HepG2 (cell line): ENCODE measurements at regions not wholly inside any gene's neighbourhood (a gene's known extent, or its start where the extent isn't known, plus 50 kb on each side); places are given as distances from the start of the nearest gene placed in this dataset.

Experiments
- ETV6 ChIP-seq: sonication (generic); formaldehyde crosslinking; conservative IDR thresholded peaks from 2 replicates; pipeline ENCODE4 v1.4.0; 2020; ENCODE audit warnings: missing genetic modification reagents
- HCFC1 ChIP-seq: fragments of 150-350 bp; IDR thresholded peaks from 2 replicates; pipeline ENCODE4 v1.6.1; 2014; ENCODE audit warnings: low read depth, low read length
- NFE2L1 ChIP-seq: sonication (generic); formaldehyde crosslinking; IDR thresholded peaks from 2 replicates; pipeline ENCODE4 v1.4.0; 2020; ENCODE audit warnings: missing genetic modification reagents, mild to moderate bottlenecking, borderline replicate concordance
- ZFP90 ChIP-seq: sonication (generic); formaldehyde crosslinking; IDR thresholded peaks from 2 replicates; pipeline ENCODE4 v1.8.0; 2022; ENCODE audit warnings: missing genetic modification reagents, mild to moderate bottlenecking, inconsistent platforms, borderline replicate concordance
- ZNF468 ChIP-seq: sonication (generic); formaldehyde crosslinking; IDR thresholded peaks from 2 replicates; pipeline ENCODE4 v1.8.0; 2022; ENCODE audit warnings: mild to moderate bottlenecking, moderate library complexity, missing genetic modification reagents
- ZNF598 ChIP-seq: sonication (generic); formaldehyde crosslinking; IDR thresholded peaks from 2 replicates; pipeline ENCODE4 v1.5.1; 2020; ENCODE audit warnings: mild to moderate bottlenecking, missing genetic modification reagents, borderline replicate concordance
- ZNF644 ChIP-seq: IDR thresholded peaks from 2 replicates; pipeline ENCODE4 v1.6.1; 2016; ENCODE audit warnings: low read depth
- ZZZ3 ChIP-seq: sonication (generic); formaldehyde crosslinking; IDR thresholded peaks from 2 replicates; pipeline ENCODE4 v1.4.0; 2020; ENCODE audit warnings: missing genetic modification reagents, mild to moderate bottlenecking, borderline replicate concordance

GRCh38 chr5:93191035-93191817 lies 389.8 kb downstream of the NR2F1-AS1 start:
- TF ChIP-seq ETV6 (CRISPR knock-in tag) (no peak), ZZZ3 (no peak), ZFP90 (CRISPR knock-in tag) (no peak), HCFC1 (no peak), ZNF468 (CRISPR knock-in tag) (no peak), ZNF598 (CRISPR knock-in tag) (no peak), NFE2L1 (no peak), ZNF644 (CRISPR knock-in tag) (no peak)
